ENCODE measurements at regions not wholly inside any gene's neighbourhood (a gene's known extent, or its start where the extent isn't known, plus 50 kb on each side); places are given as distances from the start of the nearest gene placed in this dataset.

DNA sequence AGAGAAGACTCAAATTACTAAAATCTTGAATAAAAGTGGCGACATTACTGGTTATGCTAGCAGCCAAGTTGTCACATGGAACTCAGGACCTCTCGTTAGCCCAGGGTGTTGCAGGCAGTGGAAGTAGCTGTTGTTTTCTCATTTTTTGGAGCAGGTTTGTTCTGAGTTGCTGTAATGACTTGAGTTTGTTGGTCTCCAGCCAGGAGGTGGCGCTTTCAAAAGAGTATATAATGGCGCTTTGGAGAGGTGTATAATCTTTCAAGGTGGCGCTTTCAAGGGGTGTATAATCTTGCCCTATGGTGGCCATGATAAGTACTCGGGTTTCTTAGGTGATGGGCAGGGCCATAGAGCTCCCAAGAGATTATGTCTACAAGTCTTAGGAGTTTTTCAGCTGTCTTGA lies 632.7 kb downstream of the NTRK3 start:
- ChIA-PET POLR2A (ENCODE audit: partially characterized antibody) (no interaction called here), CTCF (ENCODE audit: partially characterized antibody) (interaction anchor here (0.6 to 2.4 kb wide), 18 partner anchors 8 to 1270 kb away, joined by 3 to 13 read pairs (median 4); no protein-coding TSS in a partner anchor)
- Histone ChIP-seq H2AK5ac (ENCODE audit: low read depth, low read length) (no peak overlapping the region), H4K8ac (ENCODE audit: extremely low read depth, insufficient read depth, low read length) (no peak overlapping the region), H3K79me2 (ENCODE audit: control insufficient read depth in 1 of 2, insufficient read depth in 2 of 2, low read length in 2 of 2) (no peaks in the 10 kb centered on the region), H2BK20ac (ENCODE audit: low read length) (no peak overlapping the region), H3K79me1 (ENCODE audit: low read depth, low read length) (no peaks in the 10 kb centered on the region), H3K27me3 (replicated peaks in 1 of 4; ENCODE audit: control insufficient read depth in 3 of 4, extremely low read depth in 1 of 4, insufficient read depth in 3 of 4, low read length in 3 of 4) (no peaks in the 10 kb centered on the region), H3K23ac (ENCODE audit: insufficient read length) (no peak overlapping the region), H2AFZ (ENCODE audit: low read length) (no peak overlapping the region), H2BK12ac (ENCODE audit: low read depth, low read length) (no peak overlapping the region), H3K14ac (ENCODE audit: insufficient read length) (no peak overlapping the region), H3K4me3 (ENCODE audit: extremely low read depth in 1 of 4, insufficient read depth in 2 of 4, low read depth in 3 of 4, low read length in 4 of 4) (no peak overlapping the region), H4K20me1 (replicated peaks in 1 of 2; ENCODE audit: control insufficient read depth in 1 of 2, insufficient read depth in 2 of 2, low read length in 2 of 2) (no peaks in the 10 kb centered on the region), H3K56ac (replicated peaks; ENCODE audit: insufficient read length, low read depth, low read length) (no peak overlapping the region), H4K91ac (replicated peaks; ENCODE audit: insufficient read length, low read length) (no peak overlapping the region), H3K4me1 (replicated peaks in 1 of 4; ENCODE audit: control insufficient read depth in 3 of 4, insufficient read depth in 4 of 4, low read length in 3 of 4) (no peaks in the 10 kb centered on the region), H3K23me2 (ENCODE audit: low read depth, low read length) (no peaks in the 10 kb centered on the region), H4K5ac (ENCODE audit: insufficient read length, low read depth, low read length) (no peak overlapping the region), H2BK120ac (replicated peaks; ENCODE audit: low read depth, low read length) (no peak overlapping the region), H3K9ac (replicated peaks in 1 of 4; ENCODE audit: extremely low read depth in 1 of 4, low read depth in 3 of 4, low read length in 3 of 4) (no peak overlapping the region), H2BK5ac (ENCODE audit: low read depth, low read length) (no peak overlapping the region), H3K27ac (ENCODE audit: low read depth, low read length) (no peak overlapping the region), H3K4me2 (ENCODE audit: insufficient read depth in 1 of 2, low read depth in 2 of 2, low read length in 2 of 2) (no peak overlapping the region), H3K36me3 (ENCODE audit: control insufficient read depth in 2 of 4, insufficient read depth in 4 of 4, low read length in 3 of 4) (no peaks in the 10 kb centered on the region), H3K9me3 (ENCODE audit: insufficient read depth in 2 of 2, low read depth in 1 of 2, low read length in 1 of 2) (no peaks in the 10 kb centered on the region), H2BK15ac (ENCODE audit: low read length) (no peak overlapping the region), H3K4ac (replicated peaks; ENCODE audit: insufficient read length, low read depth, low read length) (no peak overlapping the region), H3K18ac (ENCODE audit: extremely low read depth, low read length) (no peak overlapping the region)
- 57% methylated on average over 6 of the region's 6 CpGs; no CpG with 5 or more reads in 1 of the 2 experiments for WGBS, 2 experiments (ENCODE audit: extremely low coverage in 1 of 2, insufficient coverage in 1 of 2, insufficient read length in 1 of 2, insufficient replicate concordance in 2 of 2, low coverage in 1 of 2, low lambda C conversion rate in 2 of 2, missing lambda C conversion rate in 1 of 2)
- FAIRE-seq (peak; percentile 58), DNase-seq (ENCODE audit: low read depth in 1 of 2, low spot score in 2 of 2) (peak in 1 of 2 experiments; percentile 51)
- no peak for TF ChIP-seq JUN (IDR thresholded peaks at IDR 0.05; ENCODE audit: low read depth, low read length)
- TF ChIP-seq RXRA (IDR thresholded peaks at IDR 0.05; ENCODE audit: insufficient read depth, low read depth, low read length), result no peak
- peak; percentile 70; the same call in 1 of the 2 replicates for TF ChIP-seq YY1 (IDR thresholded peaks at IDR 0.05; ENCODE audit: low read depth, low read length)
- peak in 2 of 3 experiments; percentile 49 to 55; a peak in 3 of 4 replicates for TF ChIP-seq CTCF (IDR thresholded peaks at IDR 0.05; ENCODE audit: control extremely low read depth in 1 of 3, insufficient read depth in 1 of 3, low read depth in 1 of 3, low read length in 3 of 3)
- peak; percentile 47 to 57; a peak in 3 of 4 replicates for TF ChIP-seq RAD21 (IDR thresholded peaks at IDR 0.05 in 1 of 2, conservative IDR thresholded peaks at IDR 0.05 in 1 of 2; ENCODE audit: low read depth in 2 of 2, low read length in 2 of 2)
- no peak for TF ChIP-seq GABPA (IDR thresholded peaks at IDR 0.05; ENCODE audit: borderline replicate concordance, insufficient read depth, low read length)
